ENCODE measurements at regions not wholly inside any gene's neighbourhood (a gene's known extent, or its start where the extent isn't known, plus 50 kb on each side); places are given as distances from the start of the nearest gene placed in this dataset.

DNA sequence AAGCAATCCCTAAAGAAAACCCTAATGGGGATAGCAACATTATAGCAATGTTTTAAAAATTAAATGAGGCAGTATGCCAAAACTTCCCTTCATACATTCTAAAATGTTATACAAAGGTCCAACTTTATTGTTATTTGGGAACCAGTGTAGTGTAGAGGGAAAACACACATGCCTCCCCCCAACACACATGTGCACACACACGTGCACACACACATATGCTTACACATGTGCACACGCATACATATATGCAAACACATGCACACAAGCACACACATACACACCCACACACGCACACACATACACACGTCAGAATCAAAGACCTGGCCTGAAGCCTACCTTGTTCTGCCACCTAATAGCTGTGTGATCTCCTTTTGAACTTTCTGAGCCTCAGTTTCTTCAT lies 83.3 kb downstream of the SCN11A start:
- TF ChIP-seq, protein P1, sequence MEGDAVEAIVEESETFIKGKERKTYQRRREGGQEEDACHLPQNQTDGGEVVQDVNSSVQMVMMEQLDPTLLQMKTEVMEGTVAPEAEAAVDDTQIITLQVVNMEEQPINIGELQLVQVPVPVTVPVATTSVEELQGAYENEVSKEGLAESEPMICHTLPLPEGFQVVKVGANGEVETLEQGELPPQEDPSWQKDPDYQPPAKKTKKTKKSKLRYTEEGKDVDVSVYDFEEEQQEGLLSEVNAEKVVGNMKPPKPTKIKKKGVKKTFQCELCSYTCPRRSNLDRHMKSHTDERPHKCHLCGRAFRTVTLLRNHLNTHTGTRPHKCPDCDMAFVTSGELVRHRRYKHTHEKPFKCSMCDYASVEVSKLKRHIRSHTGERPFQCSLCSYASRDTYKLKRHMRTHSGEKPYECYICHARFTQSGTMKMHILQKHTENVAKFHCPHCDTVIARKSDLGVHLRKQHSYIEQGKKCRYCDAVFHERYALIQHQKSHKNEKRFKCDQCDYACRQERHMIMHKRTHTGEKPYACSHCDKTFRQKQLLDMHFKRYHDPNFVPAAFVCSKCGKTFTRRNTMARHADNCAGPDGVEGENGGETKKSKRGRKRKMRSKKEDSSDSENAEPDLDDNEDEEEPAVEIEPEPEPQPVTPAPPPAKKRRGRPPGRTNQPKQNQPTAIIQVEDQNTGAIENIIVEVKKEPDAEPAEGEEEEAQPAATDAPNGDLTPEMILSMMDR (IDR thresholded peaks at IDR 0.05; ENCODE audit: low read depth, low read length, missing control alignments) = no peak
- no peak for DNase-seq (ENCODE audit: extremely low read depth, low read depth)
- no peak overlapping the region for H3K4me3 ChIP-seq (replicated peaks; ENCODE audit: low read depth, low read length)

- no peak overlapping the region for H3K4me3 ChIP-seq (replicated peaks; ENCODE audit: low read depth, low read length)
- TF ChIP-seq, protein P1 (IDR thresholded peaks at IDR 0.05; ENCODE audit: low read depth, low read length, missing control alignments) = no peak
These were observed 84.1 kb downstream of the SCN11A start for GRCh38 chr3:38967693-38967989.

DNA sequence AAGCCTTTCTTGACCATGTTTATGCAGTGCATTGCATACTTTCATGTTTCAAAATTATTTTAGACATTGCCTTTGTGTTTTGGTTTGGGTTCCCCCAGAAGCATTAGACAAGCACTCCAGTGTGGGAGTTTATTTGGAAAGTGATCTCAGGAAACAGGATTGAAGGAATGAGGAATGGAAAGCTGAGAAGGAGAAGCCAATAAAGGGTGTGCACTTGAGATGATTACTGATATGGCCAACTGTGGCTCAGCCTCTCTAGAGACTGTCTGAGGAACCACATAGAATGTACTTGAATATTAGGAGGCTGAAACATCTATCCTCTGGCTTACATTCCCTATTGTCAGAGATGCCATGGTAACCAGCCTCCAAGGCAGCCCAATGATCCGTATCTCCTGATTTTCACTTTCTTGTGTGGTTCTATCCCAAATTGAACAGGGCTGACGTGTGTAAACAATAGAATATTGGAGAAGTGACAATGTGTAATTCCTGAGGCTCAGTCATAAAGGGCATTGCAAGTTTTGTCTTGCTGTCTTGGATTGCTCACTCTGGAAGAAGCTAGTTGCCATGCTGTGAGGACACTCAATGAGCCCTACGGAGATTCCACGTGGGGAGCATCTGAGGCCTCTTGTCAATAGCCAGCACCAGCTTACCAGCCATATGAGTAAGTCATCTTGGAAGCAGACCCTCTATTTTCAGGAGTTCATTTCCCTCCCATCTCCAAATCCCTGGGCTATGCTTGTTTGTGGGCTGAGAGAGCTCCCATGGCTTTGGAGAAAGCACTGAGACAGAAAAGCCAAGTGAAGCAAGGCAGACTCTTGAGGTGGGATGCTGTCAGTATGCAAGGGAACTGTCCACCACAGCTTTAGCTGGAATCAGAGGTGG lies 84.7 kb downstream of the SCN11A start:
- TF ChIP-seq, protein P1 (IDR thresholded peaks at IDR 0.05; ENCODE audit: low read depth, low read length, missing control alignments) = no peak
- no peak for DNase-seq (ENCODE audit: extremely low read depth, low read depth)
- H3K4me3 ChIP-seq (replicated peaks; ENCODE audit: low read depth, low read length) = no peak overlapping the region

More at GRCh38 chr3:38967693-38967989, 84.1 kb downstream of the SCN11A start:
- DNase-seq (ENCODE audit: extremely low read depth, low read depth) = no peak

DNA sequence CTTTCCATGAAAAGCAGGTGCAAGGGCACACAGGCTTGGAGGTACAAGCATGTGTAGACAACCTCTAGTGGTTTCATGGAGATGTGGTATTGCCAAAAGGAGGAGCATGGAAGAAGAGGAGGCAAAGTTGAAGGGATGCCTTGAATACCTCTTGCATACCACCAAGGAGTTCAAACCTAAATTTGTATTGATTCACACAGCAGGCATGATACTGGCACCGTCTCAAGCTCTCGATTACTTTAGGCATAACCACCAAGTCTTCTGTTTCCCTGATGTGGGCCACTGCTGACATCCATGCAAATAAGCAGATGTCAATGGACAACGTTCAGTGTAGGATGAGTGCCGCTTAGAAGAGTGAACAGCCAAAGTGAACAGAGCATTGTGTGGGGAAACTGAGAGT lies 87.1 kb downstream of the SCN11A start:
- no peak for DNase-seq (ENCODE audit: extremely low read depth, low read depth)
- H3K4me3 ChIP-seq (replicated peaks; ENCODE audit: low read depth, low read length) = no peak overlapping the region
- TF ChIP-seq, protein P1 (IDR thresholded peaks at IDR 0.05; ENCODE audit: low read depth, low read length, missing control alignments) = no peak

DNA sequence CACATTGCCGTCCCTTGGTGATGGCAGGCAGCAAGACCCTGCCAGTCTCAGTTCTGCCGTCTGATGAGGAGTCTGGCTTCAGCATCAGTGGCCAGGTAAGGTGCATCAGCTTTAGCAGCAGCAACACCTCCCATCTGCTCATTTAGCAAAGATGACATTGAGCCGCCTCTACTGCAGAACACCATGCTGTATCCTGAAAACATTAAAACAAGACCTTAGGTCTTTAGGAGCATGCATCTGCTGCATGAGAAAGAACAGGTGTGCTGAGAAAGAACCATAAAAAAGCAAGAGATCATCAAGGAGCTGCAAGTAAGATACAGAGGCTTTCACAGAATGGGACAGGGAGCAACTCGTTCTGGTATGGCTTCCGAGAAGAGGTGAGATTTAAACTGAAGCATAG lies 87.5 kb downstream of the SCN11A start:
- no peak for DNase-seq (ENCODE audit: extremely low read depth, low read depth)
- H3K4me3 ChIP-seq (replicated peaks; ENCODE audit: low read depth, low read length) = no peak overlapping the region
- TF ChIP-seq, protein P1 (IDR thresholded peaks at IDR 0.05; ENCODE audit: low read depth, low read length, missing control alignments) = no peak

- TF ChIP-seq, protein P1 (IDR thresholded peaks at IDR 0.05; ENCODE audit: low read depth, low read length, missing control alignments) = peak; percentile 81
- DNase-seq (ENCODE audit: extremely low read depth, low read depth) = peak; percentile 42
- no peak overlapping the region for H3K4me3 ChIP-seq (replicated peaks; ENCODE audit: low read depth, low read length)
These were observed 90.7 kb downstream of the SCN11A start for GRCh38 chr3:38960953-38961622.

Measured in HFF-Myc (cell line).